PFSK-1 (cell line): ENCODE measurements at regions not wholly inside any gene's neighbourhood (a gene's known extent, or its start where the extent isn't known, plus 50 kb on each side); places are given as distances from the start of the nearest gene placed in this dataset.

ENCODE experiments used
- POLR2AphosphoS5 ChIP-seq: IDR thresholded peaks from 2 replicates; pipeline ENCODE4 v1.6.1; 2012; ENCODE audit warnings: low read depth, mild to moderate bottlenecking, control low read depth, low read length, moderate library complexity
- SIN3A ChIP-seq: IDR thresholded peaks from 2 replicates; pipeline ENCODE4 v1.6.1; 2012; ENCODE audit warnings: mild to moderate bottlenecking, low read length, moderate library complexity, borderline replicate concordance; ENCODE audit not compliant: insufficient read depth
- TAF1 ChIP-seq: IDR thresholded peaks from 2 replicates; pipeline ENCODE4 v1.6.1; 2012; ENCODE audit warnings: low read length, control low read depth, borderline replicate concordance; ENCODE audit not compliant: insufficient read depth
- TF ChIP-seq, protein P1 (sequence below), 2 experiments: IDR thresholded peaks; 2 replicates each; pipeline versions ENCODE4 v1.6.1 to v1.8.0; 2011 to 2012; ENCODE audit warnings: low read depth in 2 of 2, low read length in 2 of 2, control low read depth in 1 of 2, inconsistent platforms in 1 of 2, mild to moderate bottlenecking in 1 of 2, moderate library complexity in 1 of 2; ENCODE audit not compliant: insufficient read depth in 1 of 2

DNA sequence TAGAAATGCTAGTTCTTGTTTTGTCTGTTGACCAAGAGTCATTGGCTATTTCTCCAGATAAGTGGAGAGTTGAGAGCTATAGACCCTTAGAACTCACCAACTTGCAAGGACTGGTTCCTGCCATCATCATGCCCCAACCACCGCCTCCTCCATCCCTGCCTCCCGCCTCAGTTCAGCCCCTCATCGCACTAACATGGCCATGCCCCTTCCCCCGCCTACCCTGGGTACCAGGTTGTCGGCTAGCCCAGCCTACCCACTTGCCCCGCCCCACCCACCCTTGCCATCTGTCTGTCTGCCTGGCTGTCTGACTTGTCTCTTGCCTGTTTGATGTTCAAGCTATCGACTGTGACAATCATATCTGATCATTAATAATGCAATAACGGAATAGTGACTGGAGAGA is 154.1 kb downstream of the TRIM29 start:
- no peak for TF ChIP-seq TAF1
- TF ChIP-seq, protein P1, sequence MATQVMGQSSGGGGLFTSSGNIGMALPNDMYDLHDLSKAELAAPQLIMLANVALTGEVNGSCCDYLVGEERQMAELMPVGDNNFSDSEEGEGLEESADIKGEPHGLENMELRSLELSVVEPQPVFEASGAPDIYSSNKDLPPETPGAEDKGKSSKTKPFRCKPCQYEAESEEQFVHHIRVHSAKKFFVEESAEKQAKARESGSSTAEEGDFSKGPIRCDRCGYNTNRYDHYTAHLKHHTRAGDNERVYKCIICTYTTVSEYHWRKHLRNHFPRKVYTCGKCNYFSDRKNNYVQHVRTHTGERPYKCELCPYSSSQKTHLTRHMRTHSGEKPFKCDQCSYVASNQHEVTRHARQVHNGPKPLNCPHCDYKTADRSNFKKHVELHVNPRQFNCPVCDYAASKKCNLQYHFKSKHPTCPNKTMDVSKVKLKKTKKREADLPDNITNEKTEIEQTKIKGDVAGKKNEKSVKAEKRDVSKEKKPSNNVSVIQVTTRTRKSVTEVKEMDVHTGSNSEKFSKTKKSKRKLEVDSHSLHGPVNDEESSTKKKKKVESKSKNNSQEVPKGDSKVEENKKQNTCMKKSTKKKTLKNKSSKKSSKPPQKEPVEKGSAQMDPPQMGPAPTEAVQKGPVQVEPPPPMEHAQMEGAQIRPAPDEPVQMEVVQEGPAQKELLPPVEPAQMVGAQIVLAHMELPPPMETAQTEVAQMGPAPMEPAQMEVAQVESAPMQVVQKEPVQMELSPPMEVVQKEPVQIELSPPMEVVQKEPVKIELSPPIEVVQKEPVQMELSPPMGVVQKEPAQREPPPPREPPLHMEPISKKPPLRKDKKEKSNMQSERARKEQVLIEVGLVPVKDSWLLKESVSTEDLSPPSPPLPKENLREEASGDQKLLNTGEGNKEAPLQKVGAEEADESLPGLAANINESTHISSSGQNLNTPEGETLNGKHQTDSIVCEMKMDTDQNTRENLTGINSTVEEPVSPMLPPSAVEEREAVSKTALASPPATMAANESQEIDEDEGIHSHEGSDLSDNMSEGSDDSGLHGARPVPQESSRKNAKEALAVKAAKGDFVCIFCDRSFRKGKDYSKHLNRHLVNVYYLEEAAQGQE (IDR thresholded peaks at IDR 0.05; ENCODE audit: insufficient read depth in 1 of 2, low read depth in 2 of 2, low read length in 2 of 2): no peak
- no peak for TF ChIP-seq POLR2AphosphoS5
- TF ChIP-seq SIN3A: no peak
